Osteocyte (in vitro differentiated cells): ENCODE measurements at regions not wholly inside any gene's neighbourhood (a gene's known extent, or its start where the extent isn't known, plus 50 kb on each side); places are given as distances from the start of the nearest gene placed in this dataset.
"Not testable (repeated sequence)": the region's sequence is repeated elsewhere in the genome, so short reads cannot be mapped to it uniquely, and the experiment has no call there.

ENCODE experiments used
- DNase-seq: peaks from one replicate; pipeline ENCODE4 v3.0.0; 2021; ENCODE audit warnings: mixed read lengths; ENCODE audit not compliant: unreplicated experiment; ENCODE audit errors: extremely low spot score
- H3K27ac Mint-ChIP-seq: one replicate; pipeline ENCODE4 v1.8.0; 2021; ENCODE audit warnings: mild to moderate bottlenecking, mixed read lengths; ENCODE audit not compliant: unreplicated experiment
- H3K27me3 Mint-ChIP-seq: one replicate; pipeline ENCODE4 v1.8.0; 2021; ENCODE audit warnings: mixed read lengths; ENCODE audit not compliant: unreplicated experiment
- H3K36me3 Mint-ChIP-seq: one replicate; pipeline ENCODE4 v1.8.0; 2021; ENCODE audit warnings: mixed read lengths; ENCODE audit not compliant: unreplicated experiment
- H3K4me1 Mint-ChIP-seq: one replicate; pipeline ENCODE4 v1.8.0; 2021; ENCODE audit warnings: mixed read lengths; ENCODE audit not compliant: unreplicated experiment
- H3K4me3 Mint-ChIP-seq: one replicate; pipeline ENCODE4 v1.8.0; 2021; ENCODE audit warnings: mild to moderate bottlenecking, moderate library complexity, mixed read lengths; ENCODE audit not compliant: unreplicated experiment
- H3K9me3 Mint-ChIP-seq: one replicate; pipeline ENCODE4 v1.8.0; 2021; ENCODE audit warnings: mixed read lengths; ENCODE audit not compliant: unreplicated experiment
- TF ChIP-seq, protein P1 (sequence below): fragments of 200-600 bp; sonication (generic); IDR thresholded peaks from 2 replicates; pipeline ENCODE4 v1.5.0; 2021; ENCODE audit warnings: antibody characterized with exemption, mild to moderate bottlenecking, moderate library complexity

DNA sequence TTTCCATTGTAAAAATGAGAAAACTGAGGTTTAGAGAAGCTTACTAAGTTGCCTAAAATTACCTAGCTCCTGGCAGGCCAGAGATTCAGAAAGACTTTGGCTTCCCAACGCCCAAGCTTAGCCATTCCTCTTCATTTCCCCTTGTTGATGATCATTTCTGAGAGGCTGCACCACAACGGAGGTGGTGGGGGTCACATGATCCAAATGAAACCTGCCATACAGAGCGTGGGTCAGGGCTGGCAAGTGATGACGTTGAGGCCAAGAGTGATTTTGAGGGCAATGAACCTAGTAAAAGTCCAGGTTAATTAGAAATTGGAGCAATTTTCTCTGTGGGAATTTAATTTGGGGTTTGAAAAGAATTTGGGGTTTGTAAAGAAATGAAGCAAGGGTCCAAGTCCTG, 109.9 kb downstream of the TMEM182 start:
- H3K4me1 Mint-ChIP-seq = no peaks in the 10 kb centered on the region
- no peak for DNase-seq
- TF ChIP-seq, protein P1, sequence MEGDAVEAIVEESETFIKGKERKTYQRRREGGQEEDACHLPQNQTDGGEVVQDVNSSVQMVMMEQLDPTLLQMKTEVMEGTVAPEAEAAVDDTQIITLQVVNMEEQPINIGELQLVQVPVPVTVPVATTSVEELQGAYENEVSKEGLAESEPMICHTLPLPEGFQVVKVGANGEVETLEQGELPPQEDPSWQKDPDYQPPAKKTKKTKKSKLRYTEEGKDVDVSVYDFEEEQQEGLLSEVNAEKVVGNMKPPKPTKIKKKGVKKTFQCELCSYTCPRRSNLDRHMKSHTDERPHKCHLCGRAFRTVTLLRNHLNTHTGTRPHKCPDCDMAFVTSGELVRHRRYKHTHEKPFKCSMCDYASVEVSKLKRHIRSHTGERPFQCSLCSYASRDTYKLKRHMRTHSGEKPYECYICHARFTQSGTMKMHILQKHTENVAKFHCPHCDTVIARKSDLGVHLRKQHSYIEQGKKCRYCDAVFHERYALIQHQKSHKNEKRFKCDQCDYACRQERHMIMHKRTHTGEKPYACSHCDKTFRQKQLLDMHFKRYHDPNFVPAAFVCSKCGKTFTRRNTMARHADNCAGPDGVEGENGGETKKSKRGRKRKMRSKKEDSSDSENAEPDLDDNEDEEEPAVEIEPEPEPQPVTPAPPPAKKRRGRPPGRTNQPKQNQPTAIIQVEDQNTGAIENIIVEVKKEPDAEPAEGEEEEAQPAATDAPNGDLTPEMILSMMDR = no peak
- H3K4me3 Mint-ChIP-seq = no peak overlapping the region
- H3K36me3 Mint-ChIP-seq = no peaks in the 10 kb centered on the region
- H3K9me3 Mint-ChIP-seq = peaks cover 3% of the 10 kb centered on the region
- no peak overlapping the region for H3K27ac Mint-ChIP-seq
- H3K27me3 Mint-ChIP-seq = no peaks in the 10 kb centered on the region

DNA sequence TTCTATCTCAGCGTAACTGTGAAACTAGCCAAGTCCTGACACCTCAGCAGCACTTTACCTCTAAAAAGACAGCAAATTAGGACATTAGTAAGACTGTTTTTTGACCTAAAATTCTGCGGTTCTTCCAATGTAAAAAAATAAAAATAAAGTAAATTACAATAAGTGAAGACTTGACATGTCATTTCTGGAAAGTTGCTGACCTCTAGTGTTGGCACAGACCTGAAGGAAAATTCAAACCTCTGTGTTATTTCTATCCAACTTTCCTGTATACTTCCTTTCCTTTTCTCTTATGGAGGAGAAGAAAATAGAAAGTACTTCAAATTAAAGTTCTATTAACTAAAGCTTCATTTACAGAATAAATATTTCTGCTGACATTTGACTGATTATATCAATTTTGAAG, 110.6 kb downstream of the TMEM182 start:
- Mint-ChIP-seq H3K27ac (no peak overlapping the region), H3K4me3 (no peak overlapping the region), H3K4me1 (no peaks in the 10 kb centered on the region), H3K9me3 (peaks cover 7% of the 10 kb centered on the region), H3K27me3 (no peaks in the 10 kb centered on the region), H3K36me3 (no peaks in the 10 kb centered on the region)
- TF ChIP-seq, protein P1 = peak; percentile 22
- no peak for DNase-seq

DNA sequence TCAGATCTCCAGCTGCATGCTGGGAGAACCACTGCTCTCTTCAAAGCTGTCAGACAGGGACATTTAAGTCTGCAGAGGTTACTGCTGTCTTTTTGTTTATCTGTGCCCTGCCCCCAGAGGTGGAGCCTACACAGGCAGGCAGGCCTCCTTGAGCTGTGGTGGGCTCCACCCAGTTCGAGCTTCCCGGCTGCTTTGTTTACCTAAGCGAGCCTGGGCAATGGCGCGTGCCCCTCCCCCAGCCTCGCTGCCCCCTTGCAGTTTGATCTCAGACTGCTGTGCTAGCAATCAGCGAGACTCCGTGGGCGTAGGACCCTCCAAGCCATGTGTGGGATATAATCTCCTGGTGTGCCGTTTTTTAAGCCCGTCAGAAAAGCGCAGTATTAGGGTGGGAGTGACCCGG, 117.7 kb downstream of the TMEM182 start:
- peaks cover 11% of the 10 kb centered on the region for H3K9me3 Mint-ChIP-seq
- H3K4me1 Mint-ChIP-seq, DNase-seq, H3K4me3 Mint-ChIP-seq, H3K27ac Mint-ChIP-seq, H3K27me3 Mint-ChIP-seq, H3K36me3 Mint-ChIP-seq: not testable (repeated sequence)

DNA sequence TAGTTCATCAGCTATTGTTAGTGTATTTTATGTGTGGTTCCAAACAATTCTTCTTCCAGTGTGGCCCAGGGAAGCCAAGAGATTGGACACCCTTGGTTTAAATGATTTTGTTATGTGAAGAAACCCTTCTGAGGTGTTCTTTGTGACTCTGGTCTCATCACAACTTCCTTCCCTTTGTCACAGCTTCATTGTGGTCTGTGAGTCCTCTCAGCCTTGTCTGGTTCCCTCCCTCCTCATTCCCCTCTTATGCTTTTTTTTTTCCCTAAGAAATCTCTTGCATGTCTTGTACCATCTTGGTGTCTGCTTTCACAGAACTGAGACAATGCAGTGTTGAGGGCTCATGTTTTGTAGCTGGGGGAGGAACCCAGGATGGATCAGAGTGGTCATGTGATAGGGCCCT, 118.9 kb downstream of the TMEM182 start:
- no peak overlapping the region for H3K27ac Mint-ChIP-seq
- H3K4me1 Mint-ChIP-seq = no peaks in the 10 kb centered on the region
- H3K9me3 Mint-ChIP-seq = peaks cover 7% of the 10 kb centered on the region
- no peaks in the 10 kb centered on the region for H3K36me3 Mint-ChIP-seq
- TF ChIP-seq, protein P1 = no peak
- H3K4me3 Mint-ChIP-seq = no peak overlapping the region
- DNase-seq = no peak
- H3K27me3 Mint-ChIP-seq = no peaks in the 10 kb centered on the region

DNA sequence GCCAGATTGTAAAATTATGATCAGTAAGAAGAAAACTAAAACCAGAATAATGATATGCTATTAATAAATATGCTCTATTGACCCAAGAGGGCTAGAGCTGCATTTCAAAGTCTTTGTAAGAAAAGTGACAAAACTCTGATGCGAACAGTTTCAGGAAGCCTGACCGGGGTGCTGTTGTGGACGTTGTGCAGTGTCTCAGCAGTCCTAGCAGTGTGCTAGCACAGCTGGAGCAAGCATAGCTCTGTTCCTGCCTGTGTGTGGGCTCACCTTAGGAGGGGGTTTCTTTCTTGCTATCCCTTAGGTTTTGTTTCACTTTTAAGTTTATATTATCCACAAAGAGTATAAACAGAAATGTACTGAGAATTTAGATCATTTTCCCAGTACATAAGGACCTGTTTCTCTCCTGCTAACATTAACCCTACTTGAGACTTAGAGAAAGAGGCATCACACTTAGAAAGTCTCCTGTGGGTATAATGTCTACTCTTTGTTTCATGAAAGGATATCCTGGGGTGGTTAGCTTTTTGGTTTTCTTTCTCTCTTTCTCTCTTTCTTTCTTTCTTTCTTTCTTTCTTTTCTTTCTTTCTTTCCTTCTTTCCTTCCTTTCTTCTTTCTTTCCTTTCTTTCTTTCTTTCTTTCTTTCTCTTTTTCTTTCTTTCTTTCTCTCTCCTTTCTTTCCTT, 124.5 kb downstream of the TMEM182 start:
- no peaks in the 10 kb centered on the region for H3K27me3 Mint-ChIP-seq
- TF ChIP-seq, protein P1 = no peak
- H3K9me3 Mint-ChIP-seq = peaks cover 2% of the 10 kb centered on the region

DNA sequence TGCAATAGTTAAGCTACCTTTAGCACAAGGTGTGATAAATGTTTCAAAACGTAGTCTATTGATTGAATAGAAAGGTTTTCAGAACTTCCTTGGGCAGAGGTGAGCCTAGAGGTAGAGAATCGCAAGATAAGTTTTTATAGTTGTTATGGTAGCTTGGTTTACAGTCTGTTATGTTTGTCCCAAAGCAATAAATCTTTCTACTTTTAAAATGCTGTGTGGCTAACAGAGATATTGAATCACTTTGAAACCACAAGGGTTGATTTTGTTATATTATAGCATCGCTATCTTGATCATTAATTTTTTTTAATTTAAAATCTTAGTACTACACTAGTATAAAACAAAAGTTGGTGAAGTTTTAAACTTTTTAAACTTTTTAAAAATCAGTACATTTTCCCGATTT, 126.7 kb downstream of the TMEM182 start:
- Mint-ChIP-seq H3K4me1 (no peaks in the 10 kb centered on the region), H3K9me3 (no peaks in the 10 kb centered on the region), H3K36me3 (no peaks in the 10 kb centered on the region), H3K27ac (no peak overlapping the region), H3K4me3 (no peak overlapping the region), H3K27me3 (no peaks in the 10 kb centered on the region)
- no peak for DNase-seq
- TF ChIP-seq, protein P1 = no peak

More for the DNA sequence above, 124.5 kb downstream of the TMEM182 start:
- H3K4me1 Mint-ChIP-seq = no peaks in the 10 kb centered on the region
- H3K36me3 Mint-ChIP-seq = no peaks in the 10 kb centered on the region
- H3K4me3 Mint-ChIP-seq = no peak overlapping the region
- DNase-seq = no peak
- H3K27ac Mint-ChIP-seq = no peak overlapping the region
